Stomach smooth muscle (tissue), 2 donors: ENCODE measurements at regions not wholly inside any gene's neighbourhood (a gene's known extent, or its start where the extent isn't known, plus 50 kb on each side); places are given as distances from the start of the nearest gene placed in this dataset.

Experiments used
- H3K27ac ChIP-seq: one replicate; pipeline ENCODE4 v1.7.0; 2013; ENCODE audit warnings: mild to moderate bottlenecking, low read length, inconsistent platforms
- H3K27me3 ChIP-seq, 2 donors: one replicate each; pipeline ENCODE4 v1.7.0; 2013; ENCODE audit warnings: low read length in 2 of 2; ENCODE audit not compliant: insufficient read depth in 2 of 2, control insufficient read depth in 1 of 2
- H3K36me3 ChIP-seq, 2 donors: one replicate each; pipeline ENCODE4 v1.7.0; 2013; ENCODE audit warnings: low read length in 2 of 2; ENCODE audit not compliant: control insufficient read depth in 2 of 2, insufficient read depth in 2 of 2
- H3K4me1 ChIP-seq: one replicate; pipeline ENCODE4 v1.7.0; 2013; ENCODE audit warnings: low read length; ENCODE audit not compliant: control insufficient read depth, insufficient read depth
- H3K4me3 ChIP-seq, 2 donors: one replicate each; pipeline ENCODE4 v1.7.0; 2013; ENCODE audit warnings: low read length in 2 of 2
- H3K9ac ChIP-seq, 2 donors: one replicate each; pipeline ENCODE4 v1.7.0; 2013; ENCODE audit warnings: low read length in 2 of 2, mild to moderate bottlenecking in 1 of 2
- H3K9me3 ChIP-seq, 2 donors: one replicate each; pipeline ENCODE4 v1.7.0; 2013; ENCODE audit warnings: low read length in 2 of 2; ENCODE audit not compliant: control insufficient read depth in 2 of 2
- donor health status: healthy.
- donor health status: Pancreatic carcinoma.

- Histone ChIP-seq H3K4me1 (no peaks in the 10 kb centered on the region), H3K9ac (no peak overlapping the region), H3K9me3 (no peaks in the 10 kb centered on the region), H3K36me3 (no peaks in the 10 kb centered on the region), H3K4me3 (no peak overlapping the region), H3K27me3 (no peaks in the 10 kb centered on the region), H3K27ac (no peak overlapping the region)
Observed at GRCh38 chr3:174398761-174399160, 460.4 kb upstream of the NAALADL2 start.

DNA sequence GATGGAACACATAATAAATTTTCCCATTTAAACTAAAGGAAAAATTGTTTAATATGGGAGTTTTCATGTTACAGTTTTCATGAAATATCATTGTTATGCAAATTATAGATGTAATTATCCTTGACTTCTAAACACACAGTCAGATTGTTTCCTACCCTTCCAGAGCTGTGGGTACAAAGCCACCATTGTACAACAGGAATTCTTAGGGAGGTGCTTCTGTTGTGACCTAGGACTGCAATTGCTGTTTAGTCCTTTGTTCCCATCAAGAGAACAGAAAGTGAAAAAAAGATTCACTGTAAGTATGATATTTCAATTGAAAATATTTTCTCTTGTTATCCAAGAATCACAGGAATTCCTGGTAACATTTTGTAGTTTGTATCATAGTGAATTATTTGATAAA lies 455.3 kb upstream of the NAALADL2 start:
- no peak overlapping the region for H3K4me3 ChIP-seq
- H3K9ac ChIP-seq, result no peak overlapping the region
- no peak overlapping the region for H3K27ac ChIP-seq
- no peaks in the 10 kb centered on the region for H3K27me3 ChIP-seq
- no peaks in the 10 kb centered on the region for H3K36me3 ChIP-seq
- H3K4me1 ChIP-seq, result no peaks in the 10 kb centered on the region
- H3K9me3 ChIP-seq, result no peaks in the 10 kb centered on the region

DNA sequence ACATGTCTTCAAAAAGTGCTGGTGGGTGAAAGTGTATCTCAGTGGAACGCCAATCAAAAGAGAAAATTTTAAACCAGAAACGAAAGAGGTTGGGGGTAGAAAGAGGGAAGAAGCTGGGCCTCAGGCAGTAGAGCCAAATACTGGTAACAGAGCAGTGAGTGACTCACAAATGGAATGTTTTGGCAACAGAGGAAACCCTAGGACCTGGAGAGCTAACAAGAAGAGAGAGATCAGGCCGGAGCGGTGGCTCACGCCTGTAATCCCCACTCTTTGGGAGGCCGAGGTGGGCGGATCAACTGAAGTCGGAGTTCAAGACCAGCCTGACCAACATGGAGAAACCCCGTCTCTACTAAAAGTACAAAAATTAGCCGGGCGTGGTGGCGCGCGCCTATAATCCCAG lies 450.8 kb upstream of the NAALADL2 start:
- Histone ChIP-seq H3K36me3 (no peaks in the 10 kb centered on the region), H3K27ac (no peak overlapping the region), H3K4me1 (no peaks in the 10 kb centered on the region)

GRCh38 chr3:174409086-174409743 lies 449.9 kb upstream of the NAALADL2 start:
- Histone ChIP-seq H3K36me3 (no peaks in the 10 kb centered on the region), H3K27me3 (no peaks in the 10 kb centered on the region), H3K9ac (no peak overlapping the region), H3K9me3 (no peaks in the 10 kb centered on the region), H3K4me3 (no peak overlapping the region), H3K4me1 (no peaks in the 10 kb centered on the region), H3K27ac (no peak overlapping the region)

More for the DNA sequence above, 450.8 kb upstream of the NAALADL2 start:
- H3K9me3 ChIP-seq, result no peaks in the 10 kb centered on the region
- H3K4me3 ChIP-seq, result no peak overlapping the region
- H3K27me3 ChIP-seq, result no peaks in the 10 kb centered on the region
- H3K9ac ChIP-seq, result no peak overlapping the region

- Histone ChIP-seq H3K9me3 (no peaks in the 10 kb centered on the region), H3K9ac (no peak overlapping the region), H3K4me3 (no peak overlapping the region), H3K4me1 (no peaks in the 10 kb centered on the region), H3K27me3 (no peaks in the 10 kb centered on the region), H3K36me3 (no peaks in the 10 kb centered on the region), H3K27ac (no peak overlapping the region)
Observed at GRCh38 chr3:174413062-174413912, 445.8 kb upstream of the NAALADL2 start.

DNA sequence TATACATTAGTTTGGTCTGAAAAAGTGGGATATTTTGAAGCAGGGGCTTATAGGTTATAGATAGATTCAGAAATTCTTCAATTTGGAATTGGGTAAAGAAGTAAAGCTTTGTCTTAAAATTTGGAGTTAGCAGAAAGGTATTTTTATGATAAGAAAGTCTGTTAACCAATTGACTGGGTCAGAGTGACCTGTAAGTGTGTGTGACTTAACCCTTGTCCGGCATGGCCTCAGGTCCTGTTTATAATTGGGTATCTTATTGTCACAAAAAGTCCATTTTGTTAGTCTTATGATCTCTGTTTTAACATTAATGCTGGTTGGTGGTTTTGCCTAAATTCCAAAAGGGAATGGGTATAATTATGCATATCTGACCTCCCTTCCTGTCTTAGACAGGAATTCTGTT lies 444.2 kb upstream of the NAALADL2 start:
- Histone ChIP-seq H3K36me3 (no peaks in the 10 kb centered on the region), H3K4me3 (no peak overlapping the region), H3K9me3 (no peaks in the 10 kb centered on the region), H3K27me3 (no peaks in the 10 kb centered on the region), H3K9ac (no peak overlapping the region), H3K4me1 (no peaks in the 10 kb centered on the region), H3K27ac (no peak overlapping the region)

GRCh38 chr3:174417573-174417972 lies 441.6 kb upstream of the NAALADL2 start:
- Histone ChIP-seq H3K36me3 (no peaks in the 10 kb centered on the region), H3K4me1 (no peaks in the 10 kb centered on the region), H3K9me3 (no peaks in the 10 kb centered on the region), H3K27ac (no peak overlapping the region), H3K9ac (no peak overlapping the region), H3K4me3 (no peak overlapping the region), H3K27me3 (no peaks in the 10 kb centered on the region)

DNA sequence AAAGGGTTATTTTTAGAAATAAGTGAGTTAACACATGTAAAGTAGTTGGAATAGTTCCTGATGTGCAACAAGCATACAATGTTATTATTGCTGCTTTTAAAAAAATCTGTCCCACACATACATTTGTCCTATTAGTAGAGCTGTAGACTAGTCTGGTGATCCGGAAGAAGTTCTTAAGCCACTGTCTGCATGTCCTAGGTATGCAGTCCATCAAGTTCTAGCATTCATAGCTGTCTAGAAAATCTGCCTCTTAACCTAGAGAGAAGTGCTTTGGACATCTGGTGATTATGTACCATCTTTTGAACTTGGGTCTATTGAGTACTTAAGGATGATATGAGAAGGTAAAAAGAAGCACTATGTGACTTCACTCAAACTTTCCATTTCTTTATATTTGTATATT lies 439.9 kb upstream of the NAALADL2 start:
- H3K9me3 ChIP-seq, result no peaks in the 10 kb centered on the region
- no peaks in the 10 kb centered on the region for H3K27me3 ChIP-seq
- no peaks in the 10 kb centered on the region for H3K4me1 ChIP-seq
- H3K9ac ChIP-seq, result no peak overlapping the region
- H3K27ac ChIP-seq, result no peak overlapping the region
- H3K36me3 ChIP-seq, result no peaks in the 10 kb centered on the region
- H3K4me3 ChIP-seq, result no peak overlapping the region

DNA sequence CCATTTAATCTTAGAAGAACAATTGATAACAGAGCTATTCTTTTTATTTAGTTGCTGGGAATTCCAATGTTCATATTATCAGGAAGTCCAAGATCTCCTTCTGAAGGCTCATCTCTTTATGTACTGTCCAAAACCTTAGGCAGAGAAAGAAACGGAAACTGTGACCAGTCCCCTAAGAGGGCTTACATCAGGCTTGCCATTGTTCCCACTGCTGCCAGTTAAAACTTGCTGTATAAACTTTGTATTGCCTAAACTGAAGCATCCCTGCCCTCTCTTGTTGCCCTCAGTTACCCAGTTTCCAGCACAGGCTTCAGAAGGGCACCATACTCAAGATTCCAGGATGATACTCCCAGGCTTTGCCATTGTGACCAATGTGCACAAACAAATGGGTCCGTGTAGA lies 435.2 kb upstream of the NAALADL2 start:
- Histone ChIP-seq H3K36me3 (no peaks in the 10 kb centered on the region), H3K27me3 (no peaks in the 10 kb centered on the region), H3K9ac (no peak overlapping the region), H3K4me1 (no peaks in the 10 kb centered on the region), H3K4me3 (no peak overlapping the region), H3K9me3 (no peaks in the 10 kb centered on the region), H3K27ac (no peak overlapping the region)

DNA sequence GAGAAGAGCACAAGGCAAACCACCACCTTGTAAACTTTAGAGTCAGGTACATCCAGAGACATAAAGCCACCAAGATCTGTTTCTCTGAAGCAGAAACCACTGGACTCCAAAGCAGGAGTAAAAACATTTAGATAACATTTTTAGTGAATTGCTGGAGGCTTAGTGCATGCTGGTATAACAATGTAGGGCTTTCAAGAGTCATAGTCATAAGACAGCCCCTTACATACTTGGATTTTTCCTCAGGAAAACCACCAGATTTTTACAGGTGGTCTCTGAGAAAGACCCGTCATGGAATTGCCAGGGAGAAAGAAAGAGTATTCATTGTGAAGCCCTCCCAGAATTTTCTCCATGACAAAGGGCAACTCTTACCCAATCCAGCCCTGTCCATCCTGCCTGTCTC lies 434.5 kb upstream of the NAALADL2 start:
- H3K4me1 ChIP-seq, result no peaks in the 10 kb centered on the region
- H3K4me3 ChIP-seq, result no peak overlapping the region
- no peak overlapping the region for H3K9ac ChIP-seq

DNA sequence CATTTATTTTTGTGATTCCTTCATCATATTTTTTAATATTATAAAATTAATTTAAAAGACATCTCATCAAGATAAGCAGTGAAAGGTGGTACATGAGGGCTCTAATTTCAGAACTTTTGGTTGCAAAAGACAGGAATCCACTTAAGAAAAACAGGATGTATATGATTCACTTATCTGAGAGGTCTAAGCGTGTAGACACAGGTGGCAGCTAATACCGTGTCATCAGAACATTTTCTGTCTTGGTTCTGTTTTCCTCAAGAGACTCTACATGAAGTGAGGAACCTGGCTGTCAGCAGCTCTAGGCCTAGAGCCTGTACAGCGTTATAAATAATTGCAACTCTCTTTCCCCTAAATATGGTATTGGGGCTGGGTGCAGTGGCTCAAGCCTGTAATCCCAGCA lies 433.7 kb upstream of the NAALADL2 start:
- H3K9me3 ChIP-seq, result no peaks in the 10 kb centered on the region
- no peak overlapping the region for H3K27ac ChIP-seq
- no peak overlapping the region for H3K4me3 ChIP-seq
- no peaks in the 10 kb centered on the region for H3K36me3 ChIP-seq
- no peaks in the 10 kb centered on the region for H3K27me3 ChIP-seq
- H3K4me1 ChIP-seq, result no peaks in the 10 kb centered on the region
- no peak overlapping the region for H3K9ac ChIP-seq

More for the DNA sequence above, 434.5 kb upstream of the NAALADL2 start:
- Histone ChIP-seq H3K27ac (no peak overlapping the region), H3K27me3 (no peaks in the 10 kb centered on the region), H3K36me3 (no peaks in the 10 kb centered on the region), H3K9me3 (no peaks in the 10 kb centered on the region)
